NT2/D1 (cell line): ENCODE measurements at regions not wholly inside any gene's neighbourhood (a gene's known extent, or its start where the extent isn't known, plus 50 kb on each side); places are given as distances from the start of the nearest gene placed in this dataset.

Experiments
- DNase-seq: peaks from one replicate; pipeline ENCODE4 v3.0.0-alpha.2; 2011; ENCODE audit warnings: low read depth, low spot score
- H3K27me3 ChIP-seq: 2 replicates; pipeline ENCODE4 v1.6.0; 2011; ENCODE audit warnings: mild to moderate bottlenecking; ENCODE audit not compliant: insufficient read length, insufficient read depth
- H3K36me3 ChIP-seq: 2 replicates; pipeline ENCODE4 v1.6.1; 2011; ENCODE audit warnings: mild to moderate bottlenecking, low read length, mixed read lengths; ENCODE audit not compliant: insufficient read depth, insufficient read length
- H3K4me1 ChIP-seq: 2 replicates; pipeline ENCODE4 v1.5.1; 2011; ENCODE audit not compliant: insufficient read depth, insufficient read length
- H3K4me3 ChIP-seq: 2 replicates; pipeline ENCODE4 v1.5.1; 2011; ENCODE audit warnings: low read depth; ENCODE audit not compliant: insufficient read length
- H3K9ac ChIP-seq: 2 replicates; pipeline ENCODE4 v1.6.0; 2011; ENCODE audit warnings: low read depth; ENCODE audit not compliant: insufficient read length
- H3K9me3 ChIP-seq: 2 replicates; pipeline ENCODE4 v1.5.1; 2011; ENCODE audit warnings: mild to moderate bottlenecking, low read length; ENCODE audit not compliant: insufficient read depth
- SUZ12 ChIP-seq: IDR thresholded peaks from 2 replicates; pipeline ENCODE4 v1.6.1; 2011; ENCODE audit not compliant: insufficient read length, insufficient read depth; ENCODE audit errors: extremely low read depth
- YY1 ChIP-seq: IDR thresholded peaks from 2 replicates; pipeline ENCODE4 v1.6.1; 2011; ENCODE audit not compliant: insufficient read length, insufficient read depth
- ZNF274 ChIP-seq: IDR thresholded peaks from 2 replicates; pipeline ENCODE4 v1.6.1; 2011; ENCODE audit warnings: mild to moderate bottlenecking, low read depth, low read length

GRCh38 chr16:76213860-76214259, 63.3 kb upstream of the CNTNAP4 start:
- Histone ChIP-seq H3K9me3 (peaks cover 30% of the 10 kb centered on the region), H3K36me3 (no peaks in the 10 kb centered on the region), H3K4me3 (no peak overlapping the region), H3K27me3 (no peaks in the 10 kb centered on the region), H3K9ac (no peak overlapping the region), H3K4me1 (no peaks in the 10 kb centered on the region)
- TF ChIP-seq SUZ12 (no peak), YY1 (no peak), ZNF274 (no peak)
- DNase-seq, result no peak

GRCh38 chr16:76214856-76215255, 62.3 kb upstream of the CNTNAP4 start:
- TF ChIP-seq ZNF274 (no peak), YY1 (no peak), SUZ12 (no peak)
- Histone ChIP-seq H3K9ac (no peak overlapping the region), H3K36me3 (no peaks in the 10 kb centered on the region), H3K4me1 (no peaks in the 10 kb centered on the region), H3K9me3 (peaks cover 30% of the 10 kb centered on the region), H3K27me3 (peaks cover 6% of the 10 kb centered on the region), H3K4me3 (no peak overlapping the region)
- DNase-seq, result no peak

GRCh38 chr16:76222087-76222486, 55.1 kb upstream of the CNTNAP4 start:
- no peak for DNase-seq
- H3K36me3 ChIP-seq, result no peaks in the 10 kb centered on the region
- no peak overlapping the region for H3K4me3 ChIP-seq
- H3K9ac ChIP-seq, result no peak overlapping the region
- H3K4me1 ChIP-seq, result peaks cover 2% of the 10 kb centered on the region
- H3K27me3 ChIP-seq, result peaks cover 67% of the 10 kb centered on the region
- TF ChIP-seq ZNF274 (no peak), YY1 (no peak), SUZ12 (no peak)
- H3K9me3 ChIP-seq, result peaks cover 4% of the 10 kb centered on the region; the same call in 1 of the 2 replicates

GRCh38 chr16:76222853-76223252, 54.3 kb upstream of the CNTNAP4 start:
- Histone ChIP-seq H3K27me3 (peaks cover 67% of the 10 kb centered on the region), H3K4me3 (no peak overlapping the region), H3K36me3 (no peaks in the 10 kb centered on the region), H3K9me3 (peaks cover 4% of the 10 kb centered on the region; the same call in 1 of the 2 replicates), H3K4me1 (peaks cover 2% of the 10 kb centered on the region), H3K9ac (no peak overlapping the region)
- TF ChIP-seq ZNF274 (no peak), SUZ12 (no peak), YY1 (no peak)
- DNase-seq, result peak; percentile 52

- H3K27me3 ChIP-seq, result peaks cover 50% of the 10 kb centered on the region
- H3K4me3 ChIP-seq, result no peak overlapping the region
- H3K36me3 ChIP-seq, result no peaks in the 10 kb centered on the region
- no peak for DNase-seq
- H3K9me3 ChIP-seq, result peaks cover 4% of the 10 kb centered on the region; the same call in 1 of the 2 replicates
- peaks cover 2% of the 10 kb centered on the region for H3K4me1 ChIP-seq
- no peak for TF ChIP-seq SUZ12
- TF ChIP-seq YY1, result no peak
- TF ChIP-seq ZNF274, result no peak
- H3K9ac ChIP-seq, result no peak overlapping the region
These were observed 51.2 kb upstream of the CNTNAP4 start for GRCh38 chr16:76226011-76226410.

- no peaks in the 10 kb centered on the region for H3K36me3 ChIP-seq
- H3K9ac ChIP-seq, result no peak overlapping the region
- DNase-seq, result no peak
- no peak overlapping the region for H3K4me3 ChIP-seq
- H3K4me1 ChIP-seq, result peaks cover 2% of the 10 kb centered on the region
- peaks cover 45% of the 10 kb centered on the region for H3K27me3 ChIP-seq
- TF ChIP-seq YY1 (no peak), SUZ12 (no peak), ZNF274 (no peak)
- peaks cover 4% of the 10 kb centered on the region; the same call in 1 of the 2 replicates for H3K9me3 ChIP-seq
These were observed 50.7 kb upstream of the CNTNAP4 start for GRCh38 chr16:76226481-76226880.
